Astrocyte (in vitro differentiated cells and primary cell): ENCODE measurements at regions not wholly inside any gene's neighbourhood (a gene's known extent, or its start where the extent isn't known, plus 50 kb on each side); places are given as distances from the start of the nearest gene placed in this dataset.
"Not testable (repeated sequence)": the region's sequence is repeated elsewhere in the genome, so short reads cannot be mapped to it uniquely, and the experiment has no call there.

Experiments used
- DNase-seq: peaks from one replicate; pipeline ENCODE4 v3.0.0-alpha.2; 2010; ENCODE audit warnings: low read depth
- FAIRE-seq: peaks from 2 replicates; lab custom pipeline; 2011; peaks lifted over from hg19 to GRCh38; lab: Jason Lieb, UNC
- H2AFZ ChIP-seq: 2 replicates; pipeline ENCODE4 v1.6.0; 2012; ENCODE audit warnings: low read depth, low read length, inconsistent platforms
- H3K27ac ChIP-seq: 2 replicates; pipeline ENCODE4 v1.5.1; 2011; ENCODE audit warnings: low read depth, low read length, inconsistent platforms
- H3K27me3 ChIP-seq: 2 replicates; pipeline ENCODE4 v1.6.0; 2011; ENCODE audit warnings: low read length, inconsistent platforms; ENCODE audit not compliant: insufficient read depth
- H3K36me3 ChIP-seq: 2 replicates; pipeline ENCODE4 v1.5.1; 2011; ENCODE audit warnings: low read length, inconsistent platforms; ENCODE audit not compliant: insufficient read depth
- H3K4me1 ChIP-seq: 2 replicates; pipeline ENCODE4 v1.5.1; 2011; ENCODE audit warnings: low read length, inconsistent platforms; ENCODE audit not compliant: insufficient read depth
- H3K4me2 ChIP-seq: 2 replicates; pipeline ENCODE4 v1.6.0; 2012; ENCODE audit warnings: low read length, inconsistent platforms
- H3K4me3 ChIP-seq: 2 replicates; pipeline ENCODE4 v1.5.1; 2011; ENCODE audit warnings: low read depth, mild to moderate bottlenecking, low read length, inconsistent platforms; ENCODE audit not compliant: insufficient read depth
- H3K79me2 ChIP-seq: 2 replicates; pipeline ENCODE4 v1.6.0; 2012; ENCODE audit warnings: mild to moderate bottlenecking, low read length, inconsistent platforms; ENCODE audit not compliant: insufficient read depth
- H3K9ac ChIP-seq: 2 replicates; pipeline ENCODE4 v1.6.0; 2012; ENCODE audit warnings: mild to moderate bottlenecking, low read length, inconsistent platforms
- H3K9me3 ChIP-seq: 2 replicates; pipeline ENCODE4 v1.5.1; 2012; ENCODE audit warnings: low read depth, mild to moderate bottlenecking, low read length, inconsistent platforms; ENCODE audit not compliant: insufficient read depth
- H4K20me1 ChIP-seq: 2 replicates; pipeline ENCODE4 v1.6.0; 2012; ENCODE audit warnings: low read length, inconsistent platforms; ENCODE audit not compliant: insufficient read depth
- H3K27ac Mint-ChIP-seq: one replicate; pipeline ENCODE4 v1.8.0; 2021; ENCODE audit warnings: mild to moderate bottlenecking, mixed read lengths; ENCODE audit not compliant: unreplicated experiment
- H3K27me3 Mint-ChIP-seq: one replicate; pipeline ENCODE4 v1.8.0; 2021; ENCODE audit warnings: low read depth, mixed read lengths; ENCODE audit not compliant: unreplicated experiment
- H3K36me3 Mint-ChIP-seq: one replicate; pipeline ENCODE4 v1.8.0; 2021; ENCODE audit warnings: low read depth, mixed read lengths; ENCODE audit not compliant: unreplicated experiment
- H3K4me1 Mint-ChIP-seq: one replicate; pipeline ENCODE4 v1.8.0; 2021; ENCODE audit warnings: low read depth, mixed read lengths; ENCODE audit not compliant: unreplicated experiment
- H3K4me3 Mint-ChIP-seq: one replicate; pipeline ENCODE4 v1.8.0; 2021; ENCODE audit warnings: mild to moderate bottlenecking, moderate library complexity, mixed read lengths; ENCODE audit not compliant: unreplicated experiment
- H3K9me3 Mint-ChIP-seq: one replicate; pipeline ENCODE4 v1.8.0; 2021; ENCODE audit warnings: mild to moderate bottlenecking, mixed read lengths; ENCODE audit not compliant: unreplicated experiment
- EZH2 ChIP-seq: IDR thresholded peaks from 2 replicates; pipeline ENCODE4 v1.6.1; 2012; ENCODE audit warnings: mild to moderate bottlenecking, low read length, inconsistent platforms; ENCODE audit not compliant: insufficient read depth
- TF ChIP-seq, protein P1 (sequence below): IDR thresholded peaks from 2 replicates; pipeline ENCODE4 v1.5.1; 2011; ENCODE audit warnings: low read depth, mild to moderate bottlenecking, inconsistent platforms, low read length, moderate library complexity; ENCODE audit not compliant: insufficient read depth

DNA sequence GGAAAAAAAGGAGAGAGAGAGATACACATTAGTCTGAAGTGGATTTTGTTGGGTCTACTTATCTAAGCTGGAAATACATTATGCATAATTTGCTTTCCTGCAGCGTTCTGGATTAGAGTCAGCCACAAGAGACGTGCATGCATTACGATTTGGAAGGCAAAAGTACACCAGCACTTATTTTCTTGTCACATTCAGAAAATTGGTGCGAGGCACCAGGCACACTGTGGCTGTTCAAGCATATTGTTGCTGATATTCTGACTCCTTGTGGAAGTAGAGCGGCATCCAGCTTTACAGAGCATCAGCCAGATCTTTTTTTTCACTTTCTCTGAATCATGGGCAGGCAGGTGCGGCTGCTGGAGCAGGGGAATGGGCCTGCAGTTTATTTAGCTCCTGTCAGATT lies 905.6 kb upstream of the SPRY2 start:
- no peaks in the 10 kb centered on the region for H3K36me3 Mint-ChIP-seq
- no peak overlapping the region for H3K4me3 ChIP-seq

DNA sequence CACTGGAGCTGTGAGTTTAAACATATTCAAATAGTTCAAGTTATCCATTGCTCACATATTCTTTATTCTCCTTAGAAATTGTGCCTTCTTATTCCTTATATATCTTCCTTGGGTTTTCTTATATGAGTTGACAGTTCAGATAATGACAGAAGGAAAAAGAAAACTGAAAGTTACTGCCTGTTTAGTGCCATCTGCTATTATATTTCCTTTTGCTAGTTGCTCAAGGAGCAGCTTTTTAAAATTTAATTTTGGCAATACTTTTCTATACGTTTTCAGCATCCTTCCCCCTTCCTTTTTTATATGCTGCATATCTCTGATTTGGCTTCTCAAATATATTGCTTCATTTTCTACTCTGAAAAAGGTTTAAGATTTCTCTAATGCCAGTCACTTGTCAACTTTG lies 903.1 kb upstream of the SPRY2 start:
- TF ChIP-seq, protein P1, sequence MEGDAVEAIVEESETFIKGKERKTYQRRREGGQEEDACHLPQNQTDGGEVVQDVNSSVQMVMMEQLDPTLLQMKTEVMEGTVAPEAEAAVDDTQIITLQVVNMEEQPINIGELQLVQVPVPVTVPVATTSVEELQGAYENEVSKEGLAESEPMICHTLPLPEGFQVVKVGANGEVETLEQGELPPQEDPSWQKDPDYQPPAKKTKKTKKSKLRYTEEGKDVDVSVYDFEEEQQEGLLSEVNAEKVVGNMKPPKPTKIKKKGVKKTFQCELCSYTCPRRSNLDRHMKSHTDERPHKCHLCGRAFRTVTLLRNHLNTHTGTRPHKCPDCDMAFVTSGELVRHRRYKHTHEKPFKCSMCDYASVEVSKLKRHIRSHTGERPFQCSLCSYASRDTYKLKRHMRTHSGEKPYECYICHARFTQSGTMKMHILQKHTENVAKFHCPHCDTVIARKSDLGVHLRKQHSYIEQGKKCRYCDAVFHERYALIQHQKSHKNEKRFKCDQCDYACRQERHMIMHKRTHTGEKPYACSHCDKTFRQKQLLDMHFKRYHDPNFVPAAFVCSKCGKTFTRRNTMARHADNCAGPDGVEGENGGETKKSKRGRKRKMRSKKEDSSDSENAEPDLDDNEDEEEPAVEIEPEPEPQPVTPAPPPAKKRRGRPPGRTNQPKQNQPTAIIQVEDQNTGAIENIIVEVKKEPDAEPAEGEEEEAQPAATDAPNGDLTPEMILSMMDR, result no peak
- no peak for TF ChIP-seq EZH2
- no peak overlapping the region for H3K4me2 ChIP-seq
- H3K79me2 ChIP-seq, result no peaks in the 10 kb centered on the region
- H3K27ac ChIP-seq, result no peak overlapping the region
- FAIRE-seq, result no peak
- Mint-ChIP-seq H3K27ac (no peak overlapping the region), H3K9me3 (no peaks in the 10 kb centered on the region), H3K27me3 (no peaks in the 10 kb centered on the region), H3K4me1 (no peaks in the 10 kb centered on the region), H3K36me3 (no peaks in the 10 kb centered on the region), H3K4me3 (no peak overlapping the region)
- DNase-seq, result no peak
- no peaks in the 10 kb centered on the region for H3K36me3 ChIP-seq
- H3K9me3 ChIP-seq, result no peaks in the 10 kb centered on the region
- no peak overlapping the region for H2AFZ ChIP-seq
- no peaks in the 10 kb centered on the region for H4K20me1 ChIP-seq
- H3K4me1 ChIP-seq, result no peaks in the 10 kb centered on the region
- no peak overlapping the region for H3K9ac ChIP-seq
- H3K27me3 ChIP-seq, result no peaks in the 10 kb centered on the region
- no peak overlapping the region for H3K4me3 ChIP-seq

More for the DNA sequence above, 905.6 kb upstream of the SPRY2 start:
- Mint-ChIP-seq H3K27me3 (no peaks in the 10 kb centered on the region), H3K4me1 (no peaks in the 10 kb centered on the region), H3K9me3 (no peaks in the 10 kb centered on the region), H3K27ac (no peak overlapping the region), H3K4me3 (no peak overlapping the region)
- no peak for DNase-seq
- no peak overlapping the region for H3K4me2 ChIP-seq
- H3K9ac ChIP-seq, result no peak overlapping the region
- no peaks in the 10 kb centered on the region for H3K36me3 ChIP-seq
- TF ChIP-seq, protein P1, result no peak
- no peak for TF ChIP-seq EZH2
- no peaks in the 10 kb centered on the region for H3K4me1 ChIP-seq
- no peaks in the 10 kb centered on the region for H3K79me2 ChIP-seq
- H4K20me1 ChIP-seq, result no peaks in the 10 kb centered on the region
- no peaks in the 10 kb centered on the region for H3K9me3 ChIP-seq
- no peak overlapping the region for H3K27ac ChIP-seq
- no peak overlapping the region for H2AFZ ChIP-seq
- no peak for FAIRE-seq
- no peaks in the 10 kb centered on the region for H3K27me3 ChIP-seq

DNA sequence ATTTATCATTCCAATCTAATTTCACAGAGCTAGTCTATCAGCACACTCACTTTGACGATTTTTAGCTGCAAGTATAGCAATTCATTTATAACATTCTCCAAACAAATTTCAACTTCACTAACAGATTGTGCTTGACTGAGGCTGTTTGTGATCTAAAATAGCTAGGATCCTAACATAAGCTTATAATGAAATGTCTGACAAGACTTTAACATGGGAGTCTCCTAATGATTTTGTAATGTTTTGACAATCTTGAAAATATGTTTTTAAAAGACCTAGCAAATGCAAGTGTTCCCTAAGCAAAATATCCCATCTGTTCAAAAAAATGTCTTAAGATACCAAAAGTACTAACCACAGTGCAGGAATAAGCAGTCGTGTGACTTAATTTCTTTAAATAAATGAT lies 889.5 kb upstream of the SPRY2 start:
- H3K27me3 Mint-ChIP-seq, result no peaks in the 10 kb centered on the region
- DNase-seq, result no peak
- TF ChIP-seq EZH2, result no peak
- TF ChIP-seq, protein P1, result no peak
- Histone ChIP-seq H3K4me3 (no peak overlapping the region), H3K4me2 (no peak overlapping the region), H3K27me3 (no peaks in the 10 kb centered on the region), H3K4me1 (no peaks in the 10 kb centered on the region), H4K20me1 (no peaks in the 10 kb centered on the region), H3K79me2 (no peaks in the 10 kb centered on the region), H3K9me3 (no peaks in the 10 kb centered on the region), H2AFZ (no peak overlapping the region), H3K36me3 (no peaks in the 10 kb centered on the region), H3K27ac (no peak overlapping the region), H3K9ac (no peak overlapping the region)
- no peaks in the 10 kb centered on the region for H3K9me3 Mint-ChIP-seq
- no peaks in the 10 kb centered on the region for H3K36me3 Mint-ChIP-seq
- no peak for FAIRE-seq
- H3K27ac Mint-ChIP-seq, result no peak overlapping the region
- H3K4me3 Mint-ChIP-seq, result no peak overlapping the region
- no peaks in the 10 kb centered on the region for H3K4me1 Mint-ChIP-seq

DNA sequence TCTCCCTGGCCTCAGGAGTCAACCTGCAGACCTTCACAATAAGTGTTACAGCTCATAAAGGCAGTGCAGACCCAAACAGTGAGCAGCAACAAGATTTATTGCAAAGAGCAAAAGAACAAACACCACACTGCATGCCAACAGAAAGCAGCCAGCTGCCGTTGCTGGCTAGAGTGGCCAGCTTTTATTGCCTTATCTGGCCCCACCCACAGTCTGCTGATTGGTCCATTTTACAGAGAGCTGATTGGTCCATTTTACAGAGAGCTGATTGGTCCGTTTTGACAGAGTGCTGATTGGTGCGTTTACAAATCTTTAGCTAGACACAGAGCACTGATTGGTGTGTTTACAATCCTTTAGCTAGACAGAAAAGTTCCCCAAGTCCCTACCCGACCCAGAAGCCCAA lies 885.9 kb upstream of the SPRY2 start:
- not testable (repeated sequence) for H3K27me3 Mint-ChIP-seq, FAIRE-seq, H4K20me1 ChIP-seq, H3K27ac Mint-ChIP-seq, H3K27ac ChIP-seq, H3K9ac ChIP-seq, H3K4me3 ChIP-seq, H3K4me1 ChIP-seq, DNase-seq, H3K4me1 Mint-ChIP-seq, H3K4me3 Mint-ChIP-seq, H3K9me3 Mint-ChIP-seq, H3K36me3 Mint-ChIP-seq, H2AFZ ChIP-seq, H3K36me3 ChIP-seq, H3K79me2 ChIP-seq, H3K9me3 ChIP-seq, H3K27me3 ChIP-seq, H3K4me2 ChIP-seq
